GM06990 (cell line): ENCODE measurements at regions not wholly inside any gene's neighbourhood (a gene's known extent, or its start where the extent isn't known, plus 50 kb on each side); places are given as distances from the start of the nearest gene placed in this dataset.

Source experiments
- DNase-seq: peaks from one replicate; pipeline ENCODE4 v3.0.0-alpha.2; 2011; ENCODE audit not compliant: insufficient read length; ENCODE audit errors: extremely low read depth
- H3K27me3 ChIP-seq: replicated peaks from 2 replicates; pipeline ENCODE4 v1.6.0; 2011; ENCODE audit warnings: low read length; ENCODE audit not compliant: control insufficient read depth, insufficient read depth
- H3K36me3 ChIP-seq: 2 replicates; pipeline ENCODE4 v1.5.1; 2011; ENCODE audit warnings: low read length; ENCODE audit not compliant: control insufficient read depth, insufficient read depth
- H3K4me3 ChIP-seq: replicated peaks from 2 replicates; pipeline ENCODE4 v1.5.1; 2011; ENCODE audit warnings: low read depth, mild to moderate bottlenecking, control low read depth, low read length
- CTCF ChIP-seq: IDR thresholded peaks from 2 replicates; pipeline ENCODE4 v1.5.1; 2011; ENCODE audit warnings: low read length, control low read depth, mild to moderate bottlenecking, inconsistent platforms; ENCODE audit not compliant: insufficient read depth, poor library complexity, severe bottlenecking

DNA sequence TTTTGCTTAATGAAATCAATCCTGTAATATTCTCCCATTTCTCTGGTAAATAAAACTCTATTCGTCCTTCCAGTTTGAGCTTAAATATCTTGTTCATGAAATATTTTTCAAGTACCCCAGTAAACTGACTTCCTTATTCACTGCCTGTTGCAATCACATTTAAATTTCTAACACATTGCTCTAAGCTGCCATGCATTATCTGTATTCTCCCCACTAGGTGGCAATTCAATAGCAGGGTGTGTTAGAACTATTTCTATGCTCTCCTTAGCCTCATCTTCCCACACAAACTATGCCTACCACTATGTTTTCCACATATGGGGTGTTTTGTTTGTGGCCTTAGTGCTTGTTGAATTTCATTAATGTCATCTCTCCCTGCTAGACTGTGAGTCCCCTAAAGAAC lies 377.1 kb upstream of the HS3ST1 start:
- no peak for DNase-seq
- peak; percentile 23 for TF ChIP-seq CTCF
- Histone ChIP-seq H3K27me3 (no peaks in the 10 kb centered on the region), H3K36me3 (no peaks in the 10 kb centered on the region), H3K4me3 (no peak overlapping the region)

DNA sequence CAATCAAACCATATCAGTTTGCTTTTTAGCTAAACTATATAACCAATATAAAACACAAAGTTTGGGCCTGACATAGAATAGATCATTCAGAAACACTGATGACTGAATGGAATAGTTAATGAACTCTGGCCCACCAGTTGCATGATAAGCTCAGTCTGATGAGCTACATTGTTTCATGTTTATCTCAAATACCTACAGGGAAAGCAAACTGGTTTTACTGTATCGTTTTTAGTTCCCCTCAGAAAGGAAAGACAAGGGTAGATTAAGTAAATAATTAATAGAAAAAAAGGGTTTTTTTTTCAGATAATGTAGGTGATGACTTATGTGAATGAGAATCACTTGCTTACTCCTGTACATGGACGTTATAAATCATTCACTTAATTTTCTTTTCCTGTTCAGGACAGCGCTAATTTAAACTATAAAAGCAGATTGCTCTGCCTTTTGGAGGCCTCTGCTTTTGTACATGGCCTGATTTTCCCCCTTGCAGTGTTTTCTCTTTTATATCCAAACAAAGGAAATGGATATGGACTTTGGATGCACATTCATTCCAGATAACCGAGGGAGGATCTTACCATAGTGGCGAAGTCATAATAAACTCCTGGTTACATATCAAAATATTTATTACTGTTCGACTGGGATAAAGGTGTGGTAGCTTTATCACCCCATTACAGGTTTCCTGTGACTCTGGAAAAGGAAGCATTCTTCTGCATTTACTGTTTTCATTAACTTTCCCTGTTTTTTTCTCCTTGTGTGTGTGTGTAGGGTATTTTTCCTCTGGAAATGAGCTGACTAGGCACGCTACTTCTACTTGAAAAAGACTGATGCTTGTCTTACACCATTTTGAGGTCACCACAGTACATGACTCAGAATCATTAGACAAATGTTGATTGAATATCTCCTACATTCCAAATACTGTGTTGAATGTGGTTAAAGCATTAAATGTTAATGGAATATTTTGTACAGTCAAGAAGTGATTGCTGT lies 373.1 kb upstream of the HS3ST1 start:
- no peak for DNase-seq
- Histone ChIP-seq H3K27me3 (no peaks in the 10 kb centered on the region), H3K4me3 (no peak overlapping the region), H3K36me3 (no peaks in the 10 kb centered on the region)
- TF ChIP-seq CTCF = no peak

DNA sequence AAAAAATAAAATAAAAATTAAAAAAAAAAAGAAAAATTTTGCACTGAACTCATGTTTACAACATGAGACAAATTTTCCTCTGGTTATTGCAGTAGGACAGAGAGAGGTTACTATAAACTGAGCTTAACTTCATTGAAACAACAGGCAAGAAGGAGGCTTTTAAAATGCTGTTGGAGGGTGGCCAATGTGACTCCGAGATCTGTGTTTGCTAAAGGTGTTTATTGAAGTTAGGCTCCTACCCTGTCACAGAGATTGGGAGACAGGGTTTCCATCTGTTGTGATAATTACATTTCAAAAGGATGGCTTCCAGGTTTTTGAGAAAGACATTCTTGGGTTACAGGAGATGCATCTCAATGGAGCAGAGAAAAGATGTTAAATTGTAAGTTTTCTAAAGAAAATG lies 370.5 kb upstream of the HS3ST1 start:
- Histone ChIP-seq H3K27me3 (no peaks in the 10 kb centered on the region), H3K36me3 (no peaks in the 10 kb centered on the region), H3K4me3 (no peak overlapping the region)
- DNase-seq = no peak
- no peak for TF ChIP-seq CTCF

DNA sequence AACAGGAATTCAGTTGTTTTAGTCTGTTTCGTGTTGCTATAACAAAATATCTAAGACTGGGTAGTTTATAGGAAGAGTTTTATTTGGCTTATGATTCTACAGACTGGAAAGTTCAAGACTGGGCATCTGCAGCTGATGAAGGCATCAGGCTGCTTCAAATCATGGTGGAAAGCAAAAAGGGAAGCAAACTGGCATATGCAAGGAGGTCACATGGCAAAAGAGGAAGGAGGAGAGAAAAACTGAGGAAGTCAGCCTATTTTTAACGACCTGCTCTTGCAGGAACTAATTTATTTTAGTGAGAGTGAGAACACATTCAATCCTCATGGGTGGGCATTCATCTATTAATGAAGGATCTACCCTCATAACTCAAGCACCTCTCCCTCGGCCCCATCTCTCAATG lies 363.1 kb upstream of the HS3ST1 start:
- H3K27me3 ChIP-seq = no peaks in the 10 kb centered on the region
- no peak overlapping the region for H3K4me3 ChIP-seq
- no peak for DNase-seq
- H3K36me3 ChIP-seq = no peaks in the 10 kb centered on the region
- TF ChIP-seq CTCF = no peak

- TF ChIP-seq CTCF = no peak
- no peaks in the 10 kb centered on the region for H3K36me3 ChIP-seq
Observed at GRCh38 chr4:11790230-11790629, 361.5 kb upstream of the HS3ST1 start.

More at GRCh38 chr4:11790230-11790629, 361.5 kb upstream of the HS3ST1 start:
- DNase-seq = no peak
- no peak overlapping the region for H3K4me3 ChIP-seq
- H3K27me3 ChIP-seq = no peaks in the 10 kb centered on the region
